ENCODE measurements at regions not wholly inside any gene's neighbourhood (a gene's known extent, or its start where the extent isn't known, plus 50 kb on each side); places are given as distances from the start of the nearest gene placed in this dataset.

- Histone ChIP-seq H3K9me1 (replicated peaks; ENCODE audit: control insufficient read depth, extremely low read depth, insufficient read depth, low read length) (no peaks in the 10 kb centered on the region), H2AFZ (ENCODE audit: low read depth, low read length) (no peak overlapping the region), H3K4me1 (ENCODE audit: control insufficient read depth, extremely low read depth, insufficient read depth, low read length) (no peaks in the 10 kb centered on the region), H3K79me2 (ENCODE audit: control insufficient read depth, insufficient read depth, low read length) (no peaks in the 10 kb centered on the region), H3K27ac (ENCODE audit: insufficient read depth, low read depth, low read length) (no peak overlapping the region), H4K20me1 (replicated peaks; ENCODE audit: control insufficient read depth, extremely low read depth, insufficient read depth, low read length) (no peaks in the 10 kb centered on the region), H3K4me3 (replicated peaks in 1 of 3; ENCODE audit: insufficient read depth in 1 of 3, low read depth in 1 of 3, low read length in 3 of 3) (no peak overlapping the region), H3K4me2 (ENCODE audit: insufficient read depth, low read length) (no peak overlapping the region), H3K9me3 (replicated peaks; ENCODE audit: control insufficient read depth, insufficient read depth, low read length) (peaks cover 4% of the 10 kb centered on the region), H3K9ac (replicated peaks; ENCODE audit: extremely low read depth, insufficient read depth, low read length) (no peak overlapping the region), H3K27me3 (ENCODE audit: control insufficient read depth in 2 of 2, insufficient read depth in 2 of 2, low read length in 2 of 2) (no peaks in the 10 kb centered on the region), H3K36me3 (ENCODE audit: control insufficient read depth in 2 of 2, extremely low read depth in 1 of 2, insufficient read depth in 2 of 2, low read length in 2 of 2) (no peaks in the 10 kb centered on the region)
- no TSS peak for BruUV-seq (replicated peaks)
- ChIA-PET CTCF (no interaction called here), POLR2A (no interaction called here)
- dilution Hi-C loops (cut with MboI; ENCODE audit: extremely low pct_ligation_motif_present, low sequenced_read_pairs) = no loop called here
- FAIRE-seq (no peak), DNase-seq (ENCODE audit: low read depth, low spot score) (no peak)
- TF ChIP-seq JUN (IDR thresholded peaks at IDR 0.05; ENCODE audit: borderline replicate concordance, insufficient read depth, insufficient read length, low read depth) (no peak), MYC (IDR thresholded peaks at IDR 0.05; ENCODE audit: low read depth, low read length) (no peak), POLR2A (IDR thresholded peaks at IDR 0.05; ENCODE audit: low read depth, low read length) (no peak), GATA2 (IDR thresholded peaks at IDR 0.05; ENCODE audit: insufficient read depth, insufficient read length, low read depth, low read length) (no peak), MAX (IDR thresholded peaks at IDR 0.05; ENCODE audit: insufficient read depth, insufficient read length) (no peak), FOS (IDR thresholded peaks at IDR 0.05; ENCODE audit: borderline replicate concordance, insufficient read depth, low read length) (no peak), CTCF (IDR thresholded peaks at IDR 0.05; ENCODE audit: extremely low read depth in 1 of 2, insufficient read depth in 1 of 2, low read depth in 1 of 2, low read length in 2 of 2) (no peak), EZH2 (IDR thresholded peaks at IDR 0.05; ENCODE audit: borderline replicate concordance, low read depth, low read length, severe bottlenecking) (no peak), POLR2AphosphoS5 (IDR thresholded peaks at IDR 0.05; ENCODE audit: insufficient read depth, low read depth, low read length) (no peak)
- intact Hi-C loops (cut with micrococcal nuclease) = no loop called here
These were observed 1101.3 kb downstream of the GRIK2 start for GRCh38 chr6:102494808-102495207.

Measured in endothelial cell of umbilical vein (primary cell).